ENCODE measurements at regions not wholly inside any gene's neighbourhood (a gene's known extent, or its start where the extent isn't known, plus 50 kb on each side); places are given as distances from the start of the nearest gene placed in this dataset.

DNA sequence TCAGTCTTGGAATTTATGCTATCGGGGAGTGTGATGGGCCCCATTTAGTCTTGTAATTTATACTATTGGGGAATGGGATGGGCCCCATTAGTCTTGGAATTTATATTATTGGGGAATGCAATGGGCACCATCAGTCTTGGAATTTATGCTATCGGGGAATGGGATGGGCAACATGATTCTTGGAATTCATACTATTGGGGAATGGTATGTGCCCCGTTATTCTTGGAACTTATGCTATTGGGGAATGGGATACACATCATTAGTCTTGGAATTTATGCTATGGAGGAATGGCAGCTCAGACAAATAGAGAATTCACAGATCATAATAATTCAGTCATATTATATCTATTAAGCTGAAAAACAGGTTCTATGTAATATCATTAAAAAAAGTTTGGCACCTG lies 300.3 kb downstream of the SMOC2 start:
- TF ChIP-seq EZH2phosphoT487 (IDR thresholded peaks at IDR 0.05; ENCODE audit: borderline replicate concordance, low read depth) = no peak
- TF ChIP-seq, protein P1, sequence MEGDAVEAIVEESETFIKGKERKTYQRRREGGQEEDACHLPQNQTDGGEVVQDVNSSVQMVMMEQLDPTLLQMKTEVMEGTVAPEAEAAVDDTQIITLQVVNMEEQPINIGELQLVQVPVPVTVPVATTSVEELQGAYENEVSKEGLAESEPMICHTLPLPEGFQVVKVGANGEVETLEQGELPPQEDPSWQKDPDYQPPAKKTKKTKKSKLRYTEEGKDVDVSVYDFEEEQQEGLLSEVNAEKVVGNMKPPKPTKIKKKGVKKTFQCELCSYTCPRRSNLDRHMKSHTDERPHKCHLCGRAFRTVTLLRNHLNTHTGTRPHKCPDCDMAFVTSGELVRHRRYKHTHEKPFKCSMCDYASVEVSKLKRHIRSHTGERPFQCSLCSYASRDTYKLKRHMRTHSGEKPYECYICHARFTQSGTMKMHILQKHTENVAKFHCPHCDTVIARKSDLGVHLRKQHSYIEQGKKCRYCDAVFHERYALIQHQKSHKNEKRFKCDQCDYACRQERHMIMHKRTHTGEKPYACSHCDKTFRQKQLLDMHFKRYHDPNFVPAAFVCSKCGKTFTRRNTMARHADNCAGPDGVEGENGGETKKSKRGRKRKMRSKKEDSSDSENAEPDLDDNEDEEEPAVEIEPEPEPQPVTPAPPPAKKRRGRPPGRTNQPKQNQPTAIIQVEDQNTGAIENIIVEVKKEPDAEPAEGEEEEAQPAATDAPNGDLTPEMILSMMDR (IDR thresholded peaks at IDR 0.05) = no peak
- TF ChIP-seq FOSL2 (IDR thresholded peaks at IDR 0.05; ENCODE audit: borderline replicate concordance, low read depth) = no peak
- no peak for TF ChIP-seq SIN3A (IDR thresholded peaks at IDR 0.05; ENCODE audit: borderline replicate concordance, low read depth, low read length)
- TF ChIP-seq, protein P2, sequence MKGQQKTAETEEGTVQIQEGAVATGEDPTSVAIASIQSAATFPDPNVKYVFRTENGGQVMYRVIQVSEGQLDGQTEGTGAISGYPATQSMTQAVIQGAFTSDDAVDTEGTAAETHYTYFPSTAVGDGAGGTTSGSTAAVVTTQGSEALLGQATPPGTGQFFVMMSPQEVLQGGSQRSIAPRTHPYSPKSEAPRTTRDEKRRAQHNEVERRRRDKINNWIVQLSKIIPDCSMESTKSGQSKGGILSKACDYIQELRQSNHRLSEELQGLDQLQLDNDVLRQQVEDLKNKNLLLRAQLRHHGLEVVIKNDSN (IDR thresholded peaks at IDR 0.05; ENCODE audit: borderline replicate concordance, low read depth) = no peak
- no peak for TF ChIP-seq POLR2AphosphoS5 (IDR thresholded peaks at IDR 0.05; ENCODE audit: low read depth, low read length)
- TF ChIP-seq, protein P3, sequence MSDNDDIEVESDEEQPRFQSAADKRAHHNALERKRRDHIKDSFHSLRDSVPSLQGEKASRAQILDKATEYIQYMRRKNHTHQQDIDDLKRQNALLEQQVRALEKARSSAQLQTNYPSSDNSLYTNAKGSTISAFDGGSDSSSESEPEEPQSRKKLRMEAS (IDR thresholded peaks at IDR 0.05; ENCODE audit: low read depth) = no peak
- TF ChIP-seq, protein P4, sequence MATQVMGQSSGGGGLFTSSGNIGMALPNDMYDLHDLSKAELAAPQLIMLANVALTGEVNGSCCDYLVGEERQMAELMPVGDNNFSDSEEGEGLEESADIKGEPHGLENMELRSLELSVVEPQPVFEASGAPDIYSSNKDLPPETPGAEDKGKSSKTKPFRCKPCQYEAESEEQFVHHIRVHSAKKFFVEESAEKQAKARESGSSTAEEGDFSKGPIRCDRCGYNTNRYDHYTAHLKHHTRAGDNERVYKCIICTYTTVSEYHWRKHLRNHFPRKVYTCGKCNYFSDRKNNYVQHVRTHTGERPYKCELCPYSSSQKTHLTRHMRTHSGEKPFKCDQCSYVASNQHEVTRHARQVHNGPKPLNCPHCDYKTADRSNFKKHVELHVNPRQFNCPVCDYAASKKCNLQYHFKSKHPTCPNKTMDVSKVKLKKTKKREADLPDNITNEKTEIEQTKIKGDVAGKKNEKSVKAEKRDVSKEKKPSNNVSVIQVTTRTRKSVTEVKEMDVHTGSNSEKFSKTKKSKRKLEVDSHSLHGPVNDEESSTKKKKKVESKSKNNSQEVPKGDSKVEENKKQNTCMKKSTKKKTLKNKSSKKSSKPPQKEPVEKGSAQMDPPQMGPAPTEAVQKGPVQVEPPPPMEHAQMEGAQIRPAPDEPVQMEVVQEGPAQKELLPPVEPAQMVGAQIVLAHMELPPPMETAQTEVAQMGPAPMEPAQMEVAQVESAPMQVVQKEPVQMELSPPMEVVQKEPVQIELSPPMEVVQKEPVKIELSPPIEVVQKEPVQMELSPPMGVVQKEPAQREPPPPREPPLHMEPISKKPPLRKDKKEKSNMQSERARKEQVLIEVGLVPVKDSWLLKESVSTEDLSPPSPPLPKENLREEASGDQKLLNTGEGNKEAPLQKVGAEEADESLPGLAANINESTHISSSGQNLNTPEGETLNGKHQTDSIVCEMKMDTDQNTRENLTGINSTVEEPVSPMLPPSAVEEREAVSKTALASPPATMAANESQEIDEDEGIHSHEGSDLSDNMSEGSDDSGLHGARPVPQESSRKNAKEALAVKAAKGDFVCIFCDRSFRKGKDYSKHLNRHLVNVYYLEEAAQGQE (IDR thresholded peaks at IDR 0.05; ENCODE audit: low read depth, low read length) = no peak
- TF ChIP-seq TAF1 (IDR thresholded peaks at IDR 0.05; ENCODE audit: borderline replicate concordance, low read depth, low read length) = no peak
- no peak for TF ChIP-seq JUND (IDR thresholded peaks at IDR 0.05)
- no peak for TF ChIP-seq RAD21 (IDR thresholded peaks at IDR 0.05; ENCODE audit: low read length)
